HepG2 (cell line): ENCODE measurements at regions not wholly inside any gene's neighbourhood (a gene's known extent, or its start where the extent isn't known, plus 50 kb on each side); places are given as distances from the start of the nearest gene placed in this dataset.

Experiments
- ATAC-seq: fragments of 200-7000 bp; cut with Tn5 transposase; 3 replicates; pipeline ENCODE4 v1.9.1; 2020; ENCODE audit warnings: mild to moderate bottlenecking, moderate library complexity
- BruUV-seq: library from RNA; stranded (reverse); fragments of 400-500 nt; replicated peaks from 2 replicates; lab custom pipeline; 2021; lab: Mats Ljungman, UMichigan
- CTCF ChIA-PET: fragments of 300-600 bp; formaldehyde crosslinking; extraction: SDS; loops from one replicate; lab custom pipeline; 2021; ENCODE audit warnings: low total read pairs, inconsistent platforms, low intra/inter-chr PET ratio; lab: Yijun Ruan, JAX
- POLR2A ChIA-PET: fragments of 350-600 bp; sonication (Branson Sonifier 250); formaldehyde crosslinking; loops from one replicate; lab custom pipeline; 2020; ENCODE audit warnings: antibody characterized with exemption, inconsistent platforms; lab: Yijun Ruan, JAX
- DNase-seq: peaks from one replicate; pipeline ENCODE4 v3.0.0-alpha.2; 2015; ENCODE audit warnings: low spot score
- FAIRE-seq: peaks from 3 replicates; lab custom pipeline; 2011; peaks lifted over from hg19 to GRCh38; lab: Jason Lieb, UNC
- H2AFZ ChIP-seq: one replicate; pipeline ENCODE4 v1.6.1; 2011; ENCODE audit warnings: low read length, inconsistent platforms
- H3K27ac ChIP-seq: fragments of 300-600 bp; 3 replicates; pipeline ENCODE4 v1.8.0; 2011; ENCODE audit warnings: mixed run types, mild to moderate bottlenecking, mixed read lengths, low read length, inconsistent platforms; ENCODE audit not compliant: insufficient read depth; ENCODE audit errors: extremely low read length
- H3K27me3 ChIP-seq, 2 experiments: fragments of 200-600 bp in 1 of 2; 2 replicates in 1 of 2; 3 replicates in 1 of 2; pipeline versions ENCODE4 v1.6.0 to v1.8.0; 2011; ENCODE audit warnings: low read length in 2 of 2, mild to moderate bottlenecking in 2 of 2, moderate library complexity in 2 of 2, inconsistent platforms in 1 of 2; ENCODE audit not compliant: insufficient read depth in 2 of 2, control insufficient read depth in 1 of 2
- H3K36me3 ChIP-seq, 2 experiments: fragments of 200-600 bp in 1 of 2; replicated peaks in 1 of 2; 2 replicates in 1 of 2; 3 replicates in 1 of 2; pipeline versions ENCODE4 v1.5.1 to v1.8.0; 2011; ENCODE audit warnings: low read length in 2 of 2, inconsistent platforms in 1 of 2; ENCODE audit not compliant: insufficient read depth in 2 of 2, control insufficient read depth in 1 of 2
- H3K4me1 ChIP-seq: 2 replicates; pipeline ENCODE4 v1.5.1; 2012; ENCODE audit warnings: low read length, inconsistent platforms; ENCODE audit not compliant: insufficient read depth
- H3K4me2 ChIP-seq: 2 replicates; pipeline ENCODE4 v1.6.0; 2011; ENCODE audit warnings: low read depth, low read length, inconsistent platforms
- H3K4me3 ChIP-seq, 3 experiments: fragments of 200-600 bp in 1 of 3; sonication (generic), shearing (Covaris generic) in 1 of 3; replicated peaks in 1 of 3; 2 replicates each; pipeline ENCODE4 v1.5.1; 2011 to 2016; ENCODE audit warnings: low read length in 3 of 3, inconsistent platforms in 2 of 3, low read depth in 2 of 3, mild to moderate bottlenecking in 2 of 3, control low read depth in 1 of 3, mixed read lengths in 1 of 3; ENCODE audit not compliant: insufficient read depth in 1 of 3
- H3K79me2 ChIP-seq: one replicate; pipeline ENCODE4 v1.6.1; 2011; ENCODE audit warnings: low read length, inconsistent platforms; ENCODE audit not compliant: insufficient read depth
- H3K9ac ChIP-seq: 2 replicates; pipeline ENCODE4 v1.6.0; 2011; ENCODE audit warnings: mild to moderate bottlenecking, low read depth, low read length, inconsistent platforms; ENCODE audit not compliant: insufficient read depth
- H3K9me3 ChIP-seq: 2 replicates; pipeline ENCODE4 v1.5.1; 2012; ENCODE audit warnings: mild to moderate bottlenecking, low read length
- H4K20me1 ChIP-seq: 2 replicates; pipeline ENCODE4 v1.6.0; 2011; ENCODE audit warnings: inconsistent platforms, mild to moderate bottlenecking, low read length, moderate library complexity; ENCODE audit not compliant: insufficient read depth
- BCL6 ChIP-seq: IDR thresholded peaks from 2 replicates; pipeline ENCODE4 v1.6.1; 2016; ENCODE audit warnings: missing genetic modification reagents, missing compliant biosample characterization
- DMAP1 ChIP-seq: IDR thresholded peaks from 2 replicates; pipeline ENCODE4 v1.6.1; 2016
- IRF9 ChIP-seq: sonication (generic); formaldehyde crosslinking; IDR thresholded peaks from 2 replicates; pipeline ENCODE4 v1.8.0; 2022; ENCODE audit warnings: missing genetic modification reagents, mild to moderate bottlenecking, borderline replicate concordance
- MAFG ChIP-seq: sonication (generic); formaldehyde crosslinking; IDR thresholded peaks from 2 replicates; pipeline ENCODE4 v1.5.1; 2020; ENCODE audit warnings: mild to moderate bottlenecking, missing genetic modification reagents
- MIER2 ChIP-seq: IDR thresholded peaks from 2 replicates; pipeline ENCODE4 v1.6.1; 2016; ENCODE audit warnings: missing biosample characterization, missing genetic modification reagents
- MTA3 ChIP-seq: sonication (generic); formaldehyde crosslinking; IDR thresholded peaks from 2 replicates; pipeline ENCODE4 v1.4.0; 2020; ENCODE audit warnings: missing genetic modification reagents
- RBAK ChIP-seq: sonication (generic); formaldehyde crosslinking; IDR thresholded peaks from 2 replicates; pipeline ENCODE4 v1.5.1; 2020; ENCODE audit warnings: mild to moderate bottlenecking, missing genetic modification reagents
- RBFOX2 ChIP-seq: fragments of 200-400 bp; formaldehyde crosslinking; IDR thresholded peaks from 2 replicates; pipeline ENCODE4 v1.6.1; 2017; ENCODE audit warnings: low read depth, mild to moderate bottlenecking, low read length
- SMAD9 ChIP-seq: sonication (generic); formaldehyde crosslinking; IDR thresholded peaks from 2 replicates; pipeline ENCODE4 v1.5.1; 2020; ENCODE audit warnings: mild to moderate bottlenecking, missing genetic modification reagents
- ZBTB7A ChIP-seq: sonication (generic); formaldehyde crosslinking; IDR thresholded peaks from 2 replicates; pipeline ENCODE4 v1.8.0; 2022; ENCODE audit warnings: mild to moderate bottlenecking, missing genetic modification reagents
- ZMAT3 ChIP-seq: sonication (generic); formaldehyde crosslinking; conservative IDR thresholded peaks from 2 replicates; pipeline ENCODE4 v1.7.0; 2021; ENCODE audit warnings: missing genetic modification reagents
- ZNF136 ChIP-seq: sonication (generic); formaldehyde crosslinking; IDR thresholded peaks from 2 replicates; pipeline ENCODE4 v1.8.1; 2022; ENCODE audit warnings: low read depth, mild to moderate bottlenecking, moderate library complexity, missing genetic modification reagents
- ZNF17 ChIP-seq: sonication (generic); formaldehyde crosslinking; IDR thresholded peaks from 2 replicates; pipeline ENCODE4 v1.5.0; 2020; ENCODE audit warnings: mild to moderate bottlenecking, missing genetic modification reagents
- ZNF343 ChIP-seq: sonication (generic); formaldehyde crosslinking; IDR thresholded peaks from 2 replicates; pipeline ENCODE4 v1.4.0; 2020; ENCODE audit warnings: mild to moderate bottlenecking, missing genetic modification reagents
- ZNF552 ChIP-seq: sonication (generic); formaldehyde crosslinking; IDR thresholded peaks from 2 replicates; pipeline ENCODE4 v1.9.0; 2022; ENCODE audit warnings: missing genetic modification reagents, mild to moderate bottlenecking, borderline replicate concordance
- WGBS: methylation state at CpG from one replicate; pipeline ENCODE4 v1.1.6; 2017; ENCODE audit warnings: low lambda C conversion rate; 5-methylcytosine and 5-hydroxymethylcytosine counted together
- in situ Hi-C: cut with HindIII; loops from 2 replicates; pipeline ENCODE4 v1.10.0; 2017; ENCODE audit warnings: low pct_unique_long_range_greater_than_20kb; ENCODE audit not compliant: extremely low pct_ligation_motif_present
- intact Hi-C: fragments of 100-400 bp; cut with micrococcal nuclease; formaldehyde crosslinking; loops from one replicate; pipeline ENCODE4 v1.10.0; 2022; ENCODE audit not compliant: unreplicated experiment

DNA sequence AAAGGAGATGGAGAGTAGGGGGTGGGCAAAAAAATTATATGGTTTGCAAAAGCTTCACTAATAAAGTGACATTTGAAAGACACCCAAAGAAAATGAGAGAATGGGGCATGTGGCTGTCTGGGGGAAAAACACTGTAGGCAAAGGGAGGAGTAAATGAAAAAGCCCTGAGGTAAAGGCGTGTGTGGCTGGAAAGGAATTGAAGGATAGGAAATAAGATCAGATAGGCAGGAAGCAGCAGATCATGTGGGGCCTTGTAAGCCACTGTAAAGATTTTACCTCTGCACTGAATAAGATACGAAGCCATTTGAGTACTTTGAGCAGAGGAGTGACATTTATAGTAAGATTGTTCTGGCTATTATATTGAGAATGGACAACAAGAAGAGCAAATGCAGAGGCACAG is 49.8 kb upstream of the FDX1 start:
- no peaks in the 10 kb centered on the region; a peak in 1 of 5 replicates for H3K27me3 ChIP-seq
- H2AFZ ChIP-seq: no peak overlapping the region
- in situ Hi-C loops: loop anchor here (5.0 kb wide), 1 partner anchor 178 kb away; no protein-coding TSS in a partner anchor
- ChIA-PET POLR2A (no interaction called here), CTCF (no interaction called here)
- ATAC-seq: no peak
- no peaks in the 10 kb centered on the region for H3K36me3 ChIP-seq
- no peaks in the 10 kb centered on the region for H4K20me1 ChIP-seq
- no peaks in the 10 kb centered on the region for H3K9me3 ChIP-seq
- TF ChIP-seq ZNF136 (CRISPR knock-in tag): no peak
- TF ChIP-seq BCL6 (CRISPR knock-in tag): no peak
- no peak for TF ChIP-seq ZNF343 (CRISPR knock-in tag)
- TF ChIP-seq MIER2: no peak
- no peak for TF ChIP-seq RBAK (CRISPR knock-in tag)
- no peak for TF ChIP-seq DMAP1
- no peak for TF ChIP-seq MAFG
- TF ChIP-seq RBFOX2: no peak
- TF ChIP-seq ZNF552 (CRISPR knock-in tag): no peak
- TF ChIP-seq MTA3 (CRISPR knock-in tag): no peak
- TF ChIP-seq ZMAT3 (CRISPR knock-in tag): no peak
- no peak for TF ChIP-seq IRF9
- no peak for TF ChIP-seq ZBTB7A (CRISPR knock-in tag)
- no peak for TF ChIP-seq ZNF17
- TF ChIP-seq SMAD9 (CRISPR knock-in tag): no peak
- TF ChIP-seq, all 625 proteins: peak for 0
- Histone ChIP-seq H3K27ac (no peak overlapping the region), H3K4me2 (no peak overlapping the region), H3K9ac (no peak overlapping the region), H3K4me1 (peaks cover 13% of the 10 kb centered on the region), H3K4me3 (no peak overlapping the region), H3K79me2 (no peaks in the 10 kb centered on the region)
- 39% methylated on average over 2 of the region's 2 CpGs for whole genome bisulfite sequencing
- DNase-seq (no peak), FAIRE-seq (no peak)
- BruUV-seq: no TSS peak
- intact Hi-C loops: loop anchor here (5.0 to 10.0 kb wide), 2 partner anchors 83 to 285 kb away; partner anchors contain the start of genes RDX and ZC3H12C
